Retinal pigment epithelial cell (primary cell): ENCODE measurements at regions not wholly inside any gene's neighbourhood (a gene's known extent, or its start where the extent isn't known, plus 50 kb on each side); places are given as distances from the start of the nearest gene placed in this dataset.

Source experiments
- DNase-seq: peaks from one replicate; pipeline ENCODE4 v3.0.0-alpha.2; 2010; ENCODE audit warnings: low read depth
- H3K4me3 ChIP-seq: 2 replicates; pipeline ENCODE4 v1.5.1; 2011; ENCODE audit warnings: mild to moderate bottlenecking, low read length, control low read depth, moderate library complexity
- CTCF ChIP-seq: conservative IDR thresholded peaks from 2 replicates; pipeline ENCODE4 v1.5.1; 2011; ENCODE audit warnings: low read depth, low read length, control low read depth, inconsistent platforms

GRCh38 chr12:115577401-115577800 is 700.1 kb downstream of the MED13L start:
- no peak overlapping the region for H3K4me3 ChIP-seq
- no peak for TF ChIP-seq CTCF
- no peak for DNase-seq

- no peak for TF ChIP-seq CTCF
- no peak for DNase-seq
- no peak overlapping the region for H3K4me3 ChIP-seq
These were observed 702.7 kb downstream of the MED13L start for GRCh38 chr12:115574826-115575225.

- TF ChIP-seq CTCF = no peak
- DNase-seq = no peak
- H3K4me3 ChIP-seq = no peak overlapping the region
These were observed 705.1 kb downstream of the MED13L start for GRCh38 chr12:115572440-115572839.

- H3K4me3 ChIP-seq = no peak overlapping the region
- no peak for TF ChIP-seq CTCF
- DNase-seq = no peak
These were observed 706.0 kb downstream of the MED13L start for GRCh38 chr12:115571446-115571845.

GRCh38 chr12:115571027-115571426 is 706.5 kb downstream of the MED13L start:
- H3K4me3 ChIP-seq = no peak overlapping the region
- no peak for DNase-seq
- no peak for TF ChIP-seq CTCF

- DNase-seq = no peak
- TF ChIP-seq CTCF = no peak
- H3K4me3 ChIP-seq = no peak overlapping the region
These were observed 707.3 kb downstream of the MED13L start for GRCh38 chr12:115570069-115570777.

- TF ChIP-seq CTCF = no peak
- no peak overlapping the region for H3K4me3 ChIP-seq
- DNase-seq = no peak
These were observed 708.0 kb downstream of the MED13L start for GRCh38 chr12:115569345-115570068.
